ENCODE measurements at regions not wholly inside any gene's neighbourhood (a gene's known extent, or its start where the extent isn't known, plus 50 kb on each side); places are given as distances from the start of the nearest gene placed in this dataset.

DNA sequence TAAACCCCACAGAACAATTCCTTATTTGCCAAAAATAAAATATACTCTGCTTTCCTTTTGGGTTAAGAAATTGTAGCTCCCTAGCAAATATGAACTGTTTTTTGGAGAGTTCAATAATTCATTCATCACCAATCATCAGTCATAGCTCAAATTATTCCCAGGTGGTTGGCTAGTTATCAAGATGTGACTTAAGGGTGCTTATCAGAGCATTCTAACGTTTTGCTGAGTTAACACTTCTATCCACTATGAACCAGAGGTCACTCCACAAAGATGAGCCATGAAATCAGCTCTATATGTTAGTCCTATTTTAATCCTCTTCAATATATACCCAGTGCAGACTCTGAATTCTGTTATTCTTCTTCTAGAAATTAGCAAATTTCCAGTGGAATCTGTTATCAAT is 379.1 kb downstream of the TENT5A start:
- Histone ChIP-seq H2AFZ (no peak overlapping the region), H3K36me3 (ENCODE audit: insufficient read depth) (no peaks in the 10 kb centered on the region), H4K20me1 (replicated peaks; ENCODE audit: insufficient read depth) (no peaks in the 10 kb centered on the region), H3K79me2 (replicated peaks; ENCODE audit: insufficient read depth) (no peaks in the 10 kb centered on the region), H3K4me1 (ENCODE audit: insufficient read depth) (no peaks in the 10 kb centered on the region), H3K27ac (ENCODE audit: low read depth) (no peak overlapping the region), H3K9me2 (ENCODE audit: insufficient read depth) (peaks cover under 1% of the 10 kb centered on the region; the same call in 1 of the 2 replicates), H3K4me2 (no peak overlapping the region), H3K27me3 (ENCODE audit: insufficient read depth) (no peaks in the 10 kb centered on the region), H3F3A (replicated peaks; ENCODE audit: low read depth) (no peaks in the 10 kb centered on the region), H3K4me3 (no peak overlapping the region)
- H3K9me3 Mint-ChIP-seq = peaks cover 2% of the 10 kb centered on the region; the same call in 1 of the 3 replicates
- no peaks in the 10 kb centered on the region for H3K27me3 Mint-ChIP-seq (ENCODE audit: insufficient read depth, low read depth, poor library complexity)
- H3K36me3 Mint-ChIP-seq (ENCODE audit: low read depth) = no peaks in the 10 kb centered on the region
- ATAC-seq (no peak), DNase-seq (ENCODE audit: low spot score) (no peak)
- no peaks in the 10 kb centered on the region for H3K4me1 Mint-ChIP-seq
- no peak overlapping the region for H3K27ac Mint-ChIP-seq
- H3K4me3 Mint-ChIP-seq = no peak overlapping the region
- TF ChIP-seq, protein P1, sequence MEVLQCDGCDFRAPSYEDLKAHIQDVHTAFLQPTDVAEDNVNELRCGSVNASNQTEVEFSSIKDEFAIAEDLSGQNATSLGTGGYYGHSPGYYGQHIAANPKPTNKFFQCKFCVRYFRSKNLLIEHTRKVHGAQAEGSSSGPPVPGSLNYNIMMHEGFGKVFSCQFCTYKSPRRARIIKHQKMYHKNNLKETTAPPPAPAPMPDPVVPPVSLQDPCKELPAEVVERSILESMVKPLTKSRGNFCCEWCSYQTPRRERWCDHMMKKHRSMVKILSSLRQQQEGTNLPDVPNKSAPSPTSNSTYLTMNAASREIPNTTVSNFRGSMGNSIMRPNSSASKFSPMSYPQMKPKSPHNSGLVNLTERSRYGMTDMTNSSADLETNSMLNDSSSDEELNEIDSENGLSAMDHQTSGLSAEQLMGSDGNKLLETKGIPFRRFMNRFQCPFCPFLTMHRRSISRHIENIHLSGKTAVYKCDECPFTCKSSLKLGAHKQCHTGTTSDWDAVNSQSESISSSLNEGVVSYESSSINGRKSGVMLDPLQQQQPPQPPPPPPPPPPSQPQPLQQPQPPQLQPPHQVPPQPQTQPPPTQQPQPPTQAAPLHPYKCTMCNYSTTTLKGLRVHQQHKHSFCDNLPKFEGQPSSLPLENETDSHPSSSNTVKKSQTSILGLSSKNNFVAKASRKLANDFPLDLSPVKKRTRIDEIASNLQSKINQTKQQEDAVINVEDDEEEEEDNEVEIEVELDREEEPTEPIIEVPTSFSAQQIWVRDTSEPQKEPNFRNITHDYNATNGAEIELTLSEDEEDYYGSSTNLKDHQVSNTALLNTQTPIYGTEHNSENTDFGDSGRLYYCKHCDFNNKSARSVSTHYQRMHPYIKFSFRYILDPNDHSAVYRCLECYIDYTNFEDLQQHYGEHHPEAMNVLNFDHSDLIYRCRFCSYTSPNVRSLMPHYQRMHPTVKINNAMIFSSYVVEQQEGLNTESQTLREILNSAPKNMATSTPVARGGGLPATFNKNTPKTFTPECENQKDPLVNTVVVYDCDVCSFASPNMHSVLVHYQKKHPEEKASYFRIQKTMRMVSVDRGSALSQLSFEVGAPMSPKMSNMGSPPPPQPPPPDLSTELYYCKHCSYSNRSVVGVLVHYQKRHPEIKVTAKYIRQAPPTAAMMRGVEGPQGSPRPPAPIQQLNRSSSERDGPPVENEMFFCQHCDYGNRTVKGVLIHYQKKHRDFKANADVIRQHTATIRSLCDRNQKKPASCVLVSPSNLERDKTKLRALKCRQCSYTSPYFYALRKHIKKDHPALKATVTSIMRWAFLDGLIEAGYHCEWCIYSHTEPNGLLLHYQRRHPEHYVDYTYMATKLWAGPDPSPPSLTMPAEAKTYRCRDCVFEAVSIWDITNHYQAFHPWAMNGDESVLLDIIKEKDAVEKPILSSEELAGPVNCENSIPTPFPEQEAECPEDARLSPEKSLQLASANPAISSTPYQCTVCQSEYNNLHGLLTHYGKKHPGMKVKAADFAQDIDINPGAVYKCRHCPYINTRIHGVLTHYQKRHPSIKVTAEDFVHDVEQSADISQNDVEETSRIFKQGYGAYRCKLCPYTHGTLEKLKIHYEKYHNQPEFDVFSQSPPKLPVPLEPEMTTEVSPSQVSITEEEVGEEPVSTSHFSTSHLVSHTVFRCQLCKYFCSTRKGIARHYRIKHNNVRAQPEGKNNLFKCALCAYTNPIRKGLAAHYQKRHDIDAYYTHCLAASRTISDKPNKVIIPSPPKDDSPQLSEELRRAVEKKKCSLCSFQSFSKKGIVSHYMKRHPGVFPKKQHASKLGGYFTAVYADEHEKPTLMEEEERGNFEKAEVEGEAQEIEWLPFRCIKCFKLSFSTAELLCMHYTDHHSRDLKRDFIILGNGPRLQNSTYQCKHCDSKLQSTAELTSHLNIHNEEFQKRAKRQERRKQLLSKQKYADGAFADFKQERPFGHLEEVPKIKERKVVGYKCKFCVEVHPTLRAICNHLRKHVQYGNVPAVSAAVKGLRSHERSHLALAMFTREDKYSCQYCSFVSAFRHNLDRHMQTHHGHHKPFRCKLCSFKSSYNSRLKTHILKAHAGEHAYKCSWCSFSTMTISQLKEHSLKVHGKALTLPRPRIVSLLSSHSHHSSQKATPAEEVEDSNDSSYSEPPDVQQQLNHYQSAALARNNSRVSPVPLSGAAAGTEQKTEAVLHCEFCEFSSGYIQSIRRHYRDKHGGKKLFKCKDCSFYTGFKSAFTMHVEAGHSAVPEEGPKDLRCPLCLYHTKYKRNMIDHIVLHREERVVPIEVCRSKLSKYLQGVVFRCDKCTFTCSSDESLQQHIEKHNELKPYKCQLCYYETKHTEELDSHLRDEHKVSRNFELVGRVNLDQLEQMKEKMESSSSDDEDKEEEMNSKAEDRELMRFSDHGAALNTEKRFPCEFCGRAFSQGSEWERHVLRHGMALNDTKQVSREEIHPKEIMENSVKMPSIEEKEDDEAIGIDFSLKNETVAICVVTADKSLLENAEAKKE (CRISPR knock-in tag; IDR thresholded peaks at IDR 0.05) = no peak
- TF ChIP-seq STAT1 (IDR thresholded peaks at IDR 0.05; ENCODE audit: unreplicated experiment) (no peak), CREB1 (CRISPR knock-in tag; IDR thresholded peaks at IDR 0.05; ENCODE audit: low read depth) (no peak), POLR2AphosphoS5 (IDR thresholded peaks at IDR 0.05; ENCODE audit: low read depth) (no peak)
- TF ChIP-seq, protein P2, sequence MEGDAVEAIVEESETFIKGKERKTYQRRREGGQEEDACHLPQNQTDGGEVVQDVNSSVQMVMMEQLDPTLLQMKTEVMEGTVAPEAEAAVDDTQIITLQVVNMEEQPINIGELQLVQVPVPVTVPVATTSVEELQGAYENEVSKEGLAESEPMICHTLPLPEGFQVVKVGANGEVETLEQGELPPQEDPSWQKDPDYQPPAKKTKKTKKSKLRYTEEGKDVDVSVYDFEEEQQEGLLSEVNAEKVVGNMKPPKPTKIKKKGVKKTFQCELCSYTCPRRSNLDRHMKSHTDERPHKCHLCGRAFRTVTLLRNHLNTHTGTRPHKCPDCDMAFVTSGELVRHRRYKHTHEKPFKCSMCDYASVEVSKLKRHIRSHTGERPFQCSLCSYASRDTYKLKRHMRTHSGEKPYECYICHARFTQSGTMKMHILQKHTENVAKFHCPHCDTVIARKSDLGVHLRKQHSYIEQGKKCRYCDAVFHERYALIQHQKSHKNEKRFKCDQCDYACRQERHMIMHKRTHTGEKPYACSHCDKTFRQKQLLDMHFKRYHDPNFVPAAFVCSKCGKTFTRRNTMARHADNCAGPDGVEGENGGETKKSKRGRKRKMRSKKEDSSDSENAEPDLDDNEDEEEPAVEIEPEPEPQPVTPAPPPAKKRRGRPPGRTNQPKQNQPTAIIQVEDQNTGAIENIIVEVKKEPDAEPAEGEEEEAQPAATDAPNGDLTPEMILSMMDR (conservative IDR thresholded peaks at IDR 0.05; ENCODE audit: low read depth in 2 of 2) = no peak

Measured in GM23338 (cell line).